Glutamatergic neuron (in vitro differentiated cells): ENCODE measurements at regions not wholly inside any gene's neighbourhood (a gene's known extent, or its start where the extent isn't known, plus 50 kb on each side); places are given as distances from the start of the nearest gene placed in this dataset.

ENCODE experiments used
- DNase-seq: peaks from one replicate; pipeline ENCODE4 v3.0.0; 2022
- H3K27ac Mint-ChIP-seq: one replicate; pipeline ENCODE4 v1.8.0; 2020; ENCODE audit warnings: mild to moderate bottlenecking, mixed read lengths, inconsistent platforms; ENCODE audit not compliant: unreplicated experiment
- H3K27me3 Mint-ChIP-seq: one replicate; pipeline ENCODE4 v1.8.0; 2020; ENCODE audit warnings: mild to moderate bottlenecking, moderate library complexity, mixed read lengths, inconsistent platforms; ENCODE audit not compliant: unreplicated experiment
- H3K36me3 Mint-ChIP-seq: one replicate; pipeline ENCODE4 v1.8.0; 2020; ENCODE audit warnings: mild to moderate bottlenecking, mixed read lengths, inconsistent platforms; ENCODE audit not compliant: unreplicated experiment
- H3K4me1 Mint-ChIP-seq: one replicate; pipeline ENCODE4 v1.8.0; 2020; ENCODE audit warnings: mild to moderate bottlenecking, low read depth, mixed read lengths, inconsistent platforms; ENCODE audit not compliant: unreplicated experiment
- H3K4me3 Mint-ChIP-seq: one replicate; pipeline ENCODE4 v1.8.0; 2020; ENCODE audit warnings: mild to moderate bottlenecking, mixed read lengths, inconsistent platforms; ENCODE audit not compliant: unreplicated experiment
- H3K9me3 Mint-ChIP-seq: one replicate; pipeline ENCODE4 v1.8.0; 2020; ENCODE audit warnings: mild to moderate bottlenecking, moderate library complexity, mixed read lengths, inconsistent platforms; ENCODE audit not compliant: unreplicated experiment
- TF ChIP-seq, protein P1 (sequence below): fragments of 200-600 bp; sonication (generic); IDR thresholded peaks from one replicate; pipeline ENCODE4 v1.5.0; 2021; ENCODE audit not compliant: partially characterized antibody, unreplicated experiment

DNA sequence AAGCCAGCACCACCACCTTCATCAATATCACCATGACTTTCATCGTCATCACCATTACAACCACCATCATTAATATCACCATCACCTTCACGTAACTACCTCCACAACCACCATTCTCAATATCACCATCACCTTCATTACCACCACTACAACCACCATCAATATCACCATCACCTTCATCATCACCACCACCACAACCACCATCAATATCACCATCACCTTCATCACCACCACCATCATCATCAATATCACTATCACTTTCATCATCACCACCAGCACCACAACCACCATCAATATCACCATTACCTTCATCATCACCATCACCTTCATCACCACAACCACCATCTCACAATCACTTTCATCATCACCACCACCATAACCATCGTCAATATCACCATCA is 225.3 kb upstream of the SULF2 start:
- Mint-ChIP-seq H3K9me3 (peaks cover 3% of the 10 kb centered on the region), H3K27me3 (peaks cover 3% of the 10 kb centered on the region), H3K4me1 (no peaks in the 10 kb centered on the region), H3K27ac (no peak overlapping the region), H3K4me3 (no peak overlapping the region), H3K36me3 (peaks cover 18% of the 10 kb centered on the region)
- TF ChIP-seq, protein P1, sequence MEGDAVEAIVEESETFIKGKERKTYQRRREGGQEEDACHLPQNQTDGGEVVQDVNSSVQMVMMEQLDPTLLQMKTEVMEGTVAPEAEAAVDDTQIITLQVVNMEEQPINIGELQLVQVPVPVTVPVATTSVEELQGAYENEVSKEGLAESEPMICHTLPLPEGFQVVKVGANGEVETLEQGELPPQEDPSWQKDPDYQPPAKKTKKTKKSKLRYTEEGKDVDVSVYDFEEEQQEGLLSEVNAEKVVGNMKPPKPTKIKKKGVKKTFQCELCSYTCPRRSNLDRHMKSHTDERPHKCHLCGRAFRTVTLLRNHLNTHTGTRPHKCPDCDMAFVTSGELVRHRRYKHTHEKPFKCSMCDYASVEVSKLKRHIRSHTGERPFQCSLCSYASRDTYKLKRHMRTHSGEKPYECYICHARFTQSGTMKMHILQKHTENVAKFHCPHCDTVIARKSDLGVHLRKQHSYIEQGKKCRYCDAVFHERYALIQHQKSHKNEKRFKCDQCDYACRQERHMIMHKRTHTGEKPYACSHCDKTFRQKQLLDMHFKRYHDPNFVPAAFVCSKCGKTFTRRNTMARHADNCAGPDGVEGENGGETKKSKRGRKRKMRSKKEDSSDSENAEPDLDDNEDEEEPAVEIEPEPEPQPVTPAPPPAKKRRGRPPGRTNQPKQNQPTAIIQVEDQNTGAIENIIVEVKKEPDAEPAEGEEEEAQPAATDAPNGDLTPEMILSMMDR = no peak
- DNase-seq = no peak

DNA sequence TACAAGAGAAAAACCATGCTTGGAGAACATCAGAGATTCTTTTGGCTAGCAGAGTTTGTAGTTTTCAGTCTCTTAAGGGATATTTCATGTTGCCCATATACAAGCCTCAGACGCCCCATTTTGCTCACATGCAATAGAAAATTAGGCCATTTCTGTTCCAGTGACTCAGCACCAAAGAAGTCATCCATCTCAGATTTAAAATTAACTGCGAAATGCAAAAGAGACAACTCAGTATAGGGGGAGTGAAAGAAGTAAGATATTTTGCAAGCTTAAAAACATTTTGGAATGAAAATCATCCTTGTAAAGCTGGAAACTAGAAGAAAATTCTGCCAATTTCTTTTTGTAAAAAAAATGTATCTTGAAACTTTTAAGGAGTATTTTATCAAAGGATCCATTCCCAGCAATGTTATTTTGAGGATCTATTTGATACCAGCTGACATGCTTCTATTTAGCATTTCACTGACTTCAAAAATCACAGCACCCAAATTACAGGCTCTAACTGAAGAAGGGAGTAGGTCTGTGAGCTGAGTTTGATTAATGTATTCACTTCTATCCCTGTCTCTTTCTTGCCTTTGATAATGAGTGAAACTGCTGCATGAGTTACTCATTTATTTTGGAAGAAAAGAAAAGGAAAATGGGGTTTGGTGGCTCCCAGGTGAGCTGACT is 223.7 kb upstream of the SULF2 start:
- DNase-seq = no peak
- Mint-ChIP-seq H3K36me3 (peaks cover 23% of the 10 kb centered on the region), H3K27ac (no peak overlapping the region), H3K4me3 (no peak overlapping the region), H3K4me1 (no peaks in the 10 kb centered on the region), H3K9me3 (peaks cover 8% of the 10 kb centered on the region), H3K27me3 (peaks cover 14% of the 10 kb centered on the region)
- TF ChIP-seq, protein P1 = no peak

DNA sequence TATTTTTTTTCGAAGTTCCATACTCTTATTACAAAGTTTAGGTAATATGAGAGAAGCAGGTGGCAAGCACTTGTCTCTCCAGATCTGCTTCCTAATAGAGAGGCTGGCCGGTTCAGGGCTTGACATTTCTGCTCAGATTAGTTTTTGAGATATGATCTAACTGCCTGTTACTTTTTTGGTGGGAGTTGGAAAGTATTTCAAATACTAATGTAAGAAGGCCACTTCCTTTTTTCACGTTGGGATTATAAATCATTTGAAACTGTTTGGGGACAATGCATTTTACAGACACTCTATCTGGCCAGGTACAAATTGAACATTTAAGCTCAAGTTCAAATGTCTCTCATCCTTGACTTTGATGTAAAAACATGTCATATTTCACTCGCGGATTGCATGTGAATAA is 222.1 kb upstream of the SULF2 start:
- peaks cover 15% of the 10 kb centered on the region for H3K27me3 Mint-ChIP-seq

DNA sequence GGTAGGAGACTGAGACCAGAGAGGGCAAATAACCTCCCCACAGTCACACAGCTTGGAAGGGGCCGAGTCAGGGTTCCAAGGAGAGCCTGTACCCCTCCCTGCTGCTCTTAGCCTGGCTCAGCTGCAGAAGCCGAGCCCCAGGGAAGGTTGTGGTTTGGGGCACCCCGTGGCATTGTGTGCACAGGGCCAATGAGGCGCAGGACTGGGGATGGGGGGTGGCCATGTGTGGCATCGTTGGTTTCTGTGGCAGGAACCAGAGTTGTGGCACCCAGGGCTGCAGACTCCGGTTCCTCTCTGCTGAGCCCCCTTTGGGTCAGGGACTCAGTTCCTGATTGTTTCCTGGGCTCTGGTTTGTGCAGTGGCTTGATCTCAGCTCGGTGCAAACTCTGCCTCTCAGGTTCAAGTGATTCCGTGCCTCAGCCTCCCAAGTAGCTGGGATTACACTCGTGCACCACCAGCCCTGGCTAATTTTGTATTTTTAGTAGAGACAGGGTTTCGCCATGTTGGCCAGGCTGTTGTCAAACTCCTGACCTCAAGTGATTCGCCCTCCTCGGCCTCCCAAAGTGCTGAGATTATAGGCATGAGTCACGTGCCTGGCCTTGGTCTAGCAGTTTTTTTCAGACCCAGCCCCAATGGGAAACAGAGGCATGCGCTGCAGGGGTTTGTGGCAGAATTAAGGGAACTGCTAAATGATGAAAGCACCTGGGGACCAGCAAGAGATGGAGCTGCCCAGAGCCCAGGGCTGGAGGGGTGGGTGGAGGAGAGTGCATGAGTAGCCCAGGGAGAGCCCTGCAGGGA is 221.0 kb upstream of the SULF2 start:
- Mint-ChIP-seq H3K9me3 (peaks cover 7% of the 10 kb centered on the region), H3K4me3 (no peak overlapping the region), H3K27me3 (peaks cover 15% of the 10 kb centered on the region), H3K4me1 (no peaks in the 10 kb centered on the region), H3K27ac (no peak overlapping the region), H3K36me3 (peaks cover 25% of the 10 kb centered on the region)
- no peak for DNase-seq
- TF ChIP-seq, protein P1 = no peak

More for the DNA sequence above, 222.1 kb upstream of the SULF2 start:
- H3K36me3 Mint-ChIP-seq = peaks cover 20% of the 10 kb centered on the region
- H3K27ac Mint-ChIP-seq = no peak overlapping the region
- H3K4me3 Mint-ChIP-seq = no peak overlapping the region
- DNase-seq = no peak
- H3K4me1 Mint-ChIP-seq = no peaks in the 10 kb centered on the region
- peaks cover 8% of the 10 kb centered on the region for H3K9me3 Mint-ChIP-seq
- TF ChIP-seq, protein P1 = no peak

DNA sequence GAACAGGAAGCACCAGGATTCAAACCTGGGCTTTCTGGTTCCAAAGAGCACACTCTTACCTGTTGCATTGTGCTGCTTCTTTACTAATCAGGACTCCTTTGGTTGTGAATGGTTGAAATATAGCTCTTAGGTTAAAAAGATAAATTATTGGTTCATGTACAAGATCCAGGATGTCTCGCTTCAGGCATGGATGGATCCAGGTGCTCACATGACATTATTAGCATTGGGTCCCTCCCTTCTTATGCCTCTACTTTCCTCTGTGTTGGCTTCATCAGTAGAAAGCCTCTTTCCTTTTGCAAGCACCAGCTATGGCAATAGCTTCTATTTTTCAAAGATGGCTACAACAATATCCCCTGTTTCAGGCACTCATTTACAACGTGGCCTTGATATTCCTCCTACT is 217.7 kb upstream of the SULF2 start:
- H3K27me3 Mint-ChIP-seq = peaks cover 13% of the 10 kb centered on the region
- peaks cover 7% of the 10 kb centered on the region for H3K9me3 Mint-ChIP-seq
- TF ChIP-seq, protein P1 = no peak
- no peak overlapping the region for H3K4me3 Mint-ChIP-seq
- H3K4me1 Mint-ChIP-seq = peaks cover 15% of the 10 kb centered on the region
- peaks cover 23% of the 10 kb centered on the region for H3K36me3 Mint-ChIP-seq
- DNase-seq = no peak
- no peak overlapping the region for H3K27ac Mint-ChIP-seq
